ENCODE measurements at regions not wholly inside any gene's neighbourhood (a gene's known extent, or its start where the extent isn't known, plus 50 kb on each side); places are given as distances from the start of the nearest gene placed in this dataset.

- intact Hi-C loops (cut with DNase I; ENCODE audit: low total_unique reads), result no loop called here
- H3K27ac ChIP-seq, result no peak overlapping the region
- TF ChIP-seq POLR2A (IDR thresholded peaks at IDR 0.05) (no peak), CTCF (IDR thresholded peaks at IDR 0.05) (no peak)
- no peaks in the 10 kb centered on the region for H3K27me3 ChIP-seq
- H3K9me3 ChIP-seq, result no peaks in the 10 kb centered on the region
- no peaks in the 10 kb centered on the region for H3K4me1 ChIP-seq
- no peak overlapping the region for H3K4me3 ChIP-seq
- DNase-seq, result no peak
- H3K36me3 ChIP-seq, result no peaks in the 10 kb centered on the region
Observed at GRCh38 chr6:105800398-105800797, 285.7 kb upstream of the PRDM1 start.

- H3K9me3 ChIP-seq, result no peaks in the 10 kb centered on the region
- no peaks in the 10 kb centered on the region for H3K36me3 ChIP-seq
- no peak overlapping the region for H3K4me3 ChIP-seq
- H3K27ac ChIP-seq, result peak overlapping the region in 1 of 2 donors; percentile 2
- DNase-seq, result peak in 1 of 2 donors; percentile 19
- intact Hi-C loops (cut with DNase I; ENCODE audit: low total_unique reads), result no loop called here
- TF ChIP-seq POLR2A (IDR thresholded peaks at IDR 0.05), result no peak
- TF ChIP-seq CTCF (IDR thresholded peaks at IDR 0.05), result no peak
- no peaks in the 10 kb centered on the region for H3K4me1 ChIP-seq
- H3K27me3 ChIP-seq, result no peaks in the 10 kb centered on the region
Observed at GRCh38 chr6:105799056-105799455, 287.1 kb upstream of the PRDM1 start.

- Histone ChIP-seq H3K27ac (peak overlapping the region; percentile 19 to 35), H3K27me3 (no peaks in the 10 kb centered on the region), H3K4me3 (no peak overlapping the region), H3K9me3 (no peaks in the 10 kb centered on the region), H3K36me3 (no peaks in the 10 kb centered on the region), H3K4me1 (no peaks in the 10 kb centered on the region)
- intact Hi-C loops (cut with DNase I; ENCODE audit: low total_unique reads), result no loop called here
- TF ChIP-seq CTCF (IDR thresholded peaks at IDR 0.05) (no peak), POLR2A (IDR thresholded peaks at IDR 0.05) (no peak)
- peak; percentile 31 to 56 for DNase-seq
Observed at GRCh38 chr6:105797983-105798453, 288.1 kb upstream of the PRDM1 start.

GRCh38 chr6:105797286-105797979 lies 288.7 kb upstream of the PRDM1 start:
- TF ChIP-seq CTCF (IDR thresholded peaks at IDR 0.05) (no peak), POLR2A (IDR thresholded peaks at IDR 0.05) (no peak)
- no peaks in the 10 kb centered on the region for H3K36me3 ChIP-seq
- no peaks in the 10 kb centered on the region for H3K9me3 ChIP-seq
- no peak overlapping the region for H3K4me3 ChIP-seq
- no peaks in the 10 kb centered on the region for H3K27me3 ChIP-seq
- intact Hi-C loops (cut with DNase I; ENCODE audit: low total_unique reads), result no loop called here
- no peaks in the 10 kb centered on the region for H3K4me1 ChIP-seq
- no peak for DNase-seq
- peak overlapping the region; percentile 19 to 35 for H3K27ac ChIP-seq

GRCh38 chr6:105795913-105796517 lies 290.1 kb upstream of the PRDM1 start:
- Histone ChIP-seq H3K4me3 (no peak overlapping the region), H3K27me3 (no peaks in the 10 kb centered on the region), H3K27ac (no peak overlapping the region), H3K9me3 (no peaks in the 10 kb centered on the region), H3K4me1 (no peaks in the 10 kb centered on the region), H3K36me3 (no peaks in the 10 kb centered on the region)
- DNase-seq, result no peak
- TF ChIP-seq POLR2A (IDR thresholded peaks at IDR 0.05), result no peak
- intact Hi-C loops (cut with DNase I; ENCODE audit: low total_unique reads), result no loop called here
